ENCODE measurements at regions not wholly inside any gene's neighbourhood (a gene's known extent, or its start where the extent isn't known, plus 50 kb on each side); places are given as distances from the start of the nearest gene placed in this dataset.

DNA sequence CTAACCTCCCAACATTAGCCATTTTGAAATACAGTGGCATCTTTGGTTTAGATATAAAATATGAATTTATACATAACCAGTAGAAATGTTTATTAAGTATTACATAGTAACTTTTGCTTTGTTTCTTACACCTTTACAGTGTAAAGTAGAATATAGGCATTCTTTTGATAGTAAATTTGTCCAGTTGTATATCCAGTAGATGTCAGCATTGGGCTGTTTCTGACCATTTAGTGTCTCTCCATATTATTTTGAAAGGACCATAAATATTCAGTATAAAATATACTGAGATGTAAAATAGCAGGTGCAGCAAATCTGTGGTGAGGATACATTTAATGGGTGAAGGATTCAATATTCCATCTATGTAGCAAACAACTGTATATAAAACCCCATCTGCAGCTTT lies 115.8 kb upstream of the ZRANB2 start:
- TF ChIP-seq CTCF (conservative IDR thresholded peaks at IDR 0.05 in 1 of 2, IDR thresholded peaks at IDR 0.05 in 1 of 2; ENCODE audit: extremely low read depth in 1 of 2, insufficient read depth in 1 of 2, low read depth in 1 of 2, low read length in 2 of 2): peak; percentile 34 to 55
- TF ChIP-seq EZH2 (IDR thresholded peaks at IDR 0.05; ENCODE audit: borderline replicate concordance, low read length): no peak

All from mammary epithelial cell (primary cell).